Endodermal cell (in vitro differentiated cells): ENCODE measurements at regions not wholly inside any gene's neighbourhood (a gene's known extent, or its start where the extent isn't known, plus 50 kb on each side); places are given as distances from the start of the nearest gene placed in this dataset.

Experiments used
- DNase-seq: peaks from one replicate; pipeline ENCODE4 v3.0.0-alpha.2; 2017
- H3K27ac ChIP-seq: 2 replicates; pipeline ENCODE4 v1.5.1; 2013; ENCODE audit warnings: mild to moderate bottlenecking, low read depth, low read length, moderate library complexity
- H3K27me3 ChIP-seq: 2 replicates; pipeline ENCODE4 v1.6.1; 2013; ENCODE audit warnings: mild to moderate bottlenecking, low read length, moderate library complexity; ENCODE audit not compliant: insufficient read depth, control insufficient read depth, poor library complexity, severe bottlenecking
- H3K36me3 ChIP-seq: 2 replicates; pipeline ENCODE4 v1.7.0; 2013; ENCODE audit warnings: mild to moderate bottlenecking, low read length, moderate library complexity; ENCODE audit not compliant: control insufficient read depth, insufficient read depth
- H3K4me1 ChIP-seq: one replicate; pipeline ENCODE4 v1.7.0; 2013; ENCODE audit warnings: low read length; ENCODE audit not compliant: control insufficient read depth, insufficient read depth
- H3K4me3 ChIP-seq: 2 replicates; pipeline ENCODE4 v1.5.1; 2013; ENCODE audit warnings: mild to moderate bottlenecking, low read length, moderate library complexity
- H3K9ac ChIP-seq: 2 replicates; pipeline ENCODE4 v1.6.1; 2013; ENCODE audit warnings: mild to moderate bottlenecking, low read length, moderate library complexity; ENCODE audit not compliant: poor library complexity, severe bottlenecking; ENCODE audit errors: extremely low read depth
- H3K9me3 ChIP-seq: 2 replicates; pipeline ENCODE4 v1.6.1; 2013; ENCODE audit warnings: mild to moderate bottlenecking, low read length, moderate library complexity; ENCODE audit not compliant: control insufficient read depth
- H3K27ac Mint-ChIP-seq: 2 replicates; pipeline ENCODE4 v1.8.0; 2020; ENCODE audit warnings: mixed read lengths
- H3K27me3 Mint-ChIP-seq: 2 replicates; pipeline ENCODE4 v1.8.0; 2021; ENCODE audit warnings: mild to moderate bottlenecking, mixed read lengths; ENCODE audit not compliant: insufficient read depth
- H3K36me3 Mint-ChIP-seq: 2 replicates; pipeline ENCODE4 v1.8.0; 2020; ENCODE audit warnings: low read depth, mixed read lengths
- H3K4me1 Mint-ChIP-seq: 2 replicates; pipeline ENCODE4 v1.8.0; 2020; ENCODE audit warnings: mixed read lengths
- H3K4me3 Mint-ChIP-seq: 2 replicates; pipeline ENCODE4 v1.8.0; 2020; ENCODE audit warnings: mild to moderate bottlenecking, moderate library complexity, mixed read lengths
- H3K9me3 Mint-ChIP-seq: 2 replicates; pipeline ENCODE4 v1.8.0; 2020; ENCODE audit warnings: mild to moderate bottlenecking, mixed read lengths
- CTCF ChIP-seq: fragments of 200-600 bp; sonication (generic); conservative IDR thresholded peaks from 2 replicates; pipeline ENCODE4 v1.5.0; 2021; ENCODE audit warnings: antibody characterized with exemption, mild to moderate bottlenecking
- WGBS, 2 experiments: methylation state at CpG; one replicate each; pipeline versions ENCODE4 v1.1.5 to v1.1.7; 2013; ENCODE audit warnings: missing lambda C conversion rate in 2 of 2, mixed read lengths in 1 of 2; ENCODE audit not compliant: insufficient coverage in 1 of 2, insufficient read length in 1 of 2; 5-methylcytosine and 5-hydroxymethylcytosine counted together

- DNase-seq = no peak
- no peak for TF ChIP-seq CTCF
- no peaks in the 10 kb centered on the region for H3K27me3 ChIP-seq
- Mint-ChIP-seq H3K27ac (no peak overlapping the region), H3K4me3 (no peak overlapping the region), H3K9me3 (no peaks in the 10 kb centered on the region), H3K27me3 (no peaks in the 10 kb centered on the region), H3K36me3 (no peaks in the 10 kb centered on the region), H3K4me1 (peaks cover 12% of the 10 kb centered on the region)
- 97 to 100% methylated on average over 1 to 5 of the region's 5 CpGs for WGBS, 2 experiments
- peaks cover 3% of the 10 kb centered on the region for H3K9me3 ChIP-seq
- H3K4me3 ChIP-seq = no peak overlapping the region
- H3K4me1 ChIP-seq = no peaks in the 10 kb centered on the region
- H3K9ac ChIP-seq = no peak overlapping the region
- H3K27ac ChIP-seq = no peak overlapping the region
- H3K36me3 ChIP-seq = no peaks in the 10 kb centered on the region
Measured at GRCh38 chr10:83724471-83725241, 414.7 kb upstream of the GHITM start.

- WGBS, 2 experiments = 71 to 81% methylated on average over 1 of the region's 1 CpG
- Histone ChIP-seq H3K27ac (no peak overlapping the region), H3K4me1 (no peaks in the 10 kb centered on the region), H3K27me3 (no peaks in the 10 kb centered on the region), H3K4me3 (no peak overlapping the region), H3K9ac (no peak overlapping the region), H3K36me3 (no peaks in the 10 kb centered on the region), H3K9me3 (peaks cover 3% of the 10 kb centered on the region)
- no peak for DNase-seq
- Mint-ChIP-seq H3K4me1 (peaks cover 12% of the 10 kb centered on the region), H3K27me3 (no peaks in the 10 kb centered on the region), H3K4me3 (no peak overlapping the region), H3K36me3 (no peaks in the 10 kb centered on the region), H3K9me3 (no peaks in the 10 kb centered on the region), H3K27ac (no peak overlapping the region)
- TF ChIP-seq CTCF = no peak
Measured at GRCh38 chr10:83725567-83725966, 413.7 kb upstream of the GHITM start.

- Histone ChIP-seq H3K9me3 (peaks cover 14% of the 10 kb centered on the region), H3K4me1 (no peaks in the 10 kb centered on the region), H3K27me3 (no peaks in the 10 kb centered on the region), H3K36me3 (no peaks in the 10 kb centered on the region), H3K4me3 (no peak overlapping the region), H3K27ac (no peak overlapping the region), H3K9ac (no peak overlapping the region)
- no peak for DNase-seq
- Mint-ChIP-seq H3K36me3 (no peaks in the 10 kb centered on the region), H3K9me3 (peaks cover 12% of the 10 kb centered on the region), H3K27ac (no peak overlapping the region), H3K4me1 (no peaks in the 10 kb centered on the region), H3K4me3 (no peak overlapping the region), H3K27me3 (no peaks in the 10 kb centered on the region)
- TF ChIP-seq CTCF = no peak
Measured at GRCh38 chr10:83734278-83734677, 405.0 kb upstream of the GHITM start.
